GM19328 (cell line): ENCODE measurements at regions not wholly inside any gene's neighbourhood (a gene's known extent, or its start where the extent isn't known, plus 50 kb on each side); places are given as distances from the start of the nearest gene placed in this dataset.

Source experiments
- ATAC-seq: cut with Tn5 transposase; IDR thresholded peaks from one replicate; pipeline ENCODE4 v1.9.1; 2021; ENCODE audit warnings: mild to moderate bottlenecking, moderate library complexity; ENCODE audit not compliant: unreplicated experiment

DNA sequence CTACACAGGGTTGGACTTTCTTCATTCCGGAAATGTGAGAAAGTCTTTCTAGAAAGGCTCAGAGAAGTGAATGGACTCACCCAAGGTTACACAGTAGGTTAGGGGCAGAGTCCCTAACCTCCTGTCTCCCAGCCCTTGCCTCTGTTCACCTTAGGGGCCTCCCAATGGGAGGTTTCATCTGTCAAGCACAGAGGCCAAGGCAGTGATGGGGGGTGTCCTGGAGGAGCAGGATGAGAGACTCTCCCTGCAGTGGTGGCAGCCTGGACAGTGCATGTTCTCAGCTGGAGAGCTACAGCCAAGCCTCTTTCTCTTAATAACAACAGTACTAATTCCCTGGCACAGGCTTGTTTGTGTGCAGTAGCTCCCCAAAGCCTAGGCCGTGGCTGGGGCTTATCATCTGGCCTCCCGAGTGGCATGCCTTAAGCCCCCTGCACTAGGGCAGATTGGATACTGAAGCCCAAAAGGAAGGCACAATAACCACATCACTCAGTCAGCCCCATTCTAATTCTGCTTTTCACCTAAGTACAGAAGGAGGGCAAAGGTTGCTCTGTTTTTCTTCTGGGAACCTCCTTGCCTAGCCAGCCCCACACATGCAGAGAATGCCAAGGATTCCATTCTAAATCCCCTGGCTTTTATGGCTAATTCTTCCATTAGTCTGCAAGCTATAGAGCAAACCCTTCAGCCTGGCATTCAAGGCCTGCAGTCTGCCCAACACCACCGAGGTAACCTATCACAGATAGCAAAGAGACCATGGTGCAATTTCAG lies 50.2 kb upstream of the XPA start:
- ATAC-seq, result no peak

DNA sequence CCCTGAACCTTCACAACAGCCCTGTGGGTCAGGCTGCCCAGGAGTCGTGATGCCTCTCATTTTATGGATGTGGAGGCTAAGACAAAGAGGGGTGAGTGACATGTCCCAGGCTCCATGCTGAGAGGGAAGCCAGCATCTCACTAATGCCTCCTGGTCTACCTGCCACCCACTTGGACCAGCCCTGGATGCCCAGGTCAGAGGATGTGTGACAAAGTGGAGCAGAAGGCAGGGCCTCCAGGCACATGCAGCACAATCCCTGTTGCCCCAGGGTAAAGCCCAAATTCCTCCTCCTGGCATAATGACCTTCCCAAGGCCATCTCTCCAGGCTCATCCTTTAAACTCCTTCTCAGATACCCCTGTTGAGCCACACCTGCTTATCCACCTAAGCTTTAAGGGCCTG lies 51.4 kb upstream of the XPA start:
- no peak for ATAC-seq

DNA sequence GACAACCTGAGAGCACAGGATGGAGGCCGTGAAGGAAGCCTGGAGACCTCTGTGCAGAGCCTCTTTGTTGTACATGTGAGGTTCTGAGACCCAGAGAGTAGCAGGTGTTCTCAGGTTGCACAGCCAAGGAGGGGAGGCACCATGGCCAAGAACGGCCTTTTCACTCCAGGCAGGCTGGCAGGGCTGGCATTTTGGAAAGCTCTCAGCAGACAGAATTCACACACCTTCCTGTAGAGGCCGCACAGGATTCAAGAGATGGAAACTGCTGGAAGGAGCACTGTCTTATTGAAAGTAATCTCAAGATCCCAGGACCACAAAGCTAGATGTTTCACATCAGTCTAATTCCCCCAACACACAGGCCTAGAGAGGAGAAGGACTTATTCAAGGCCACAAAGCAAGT lies 52.8 kb upstream of the XPA start:
- ATAC-seq, result no peak

GRCh38 chr9:97751531-97751930 lies 54.4 kb upstream of the XPA start:
- no peak for ATAC-seq

- ATAC-seq, result no peak
Measured at GRCh38 chr9:97752274-97752673, 55.1 kb upstream of the XPA start.

DNA sequence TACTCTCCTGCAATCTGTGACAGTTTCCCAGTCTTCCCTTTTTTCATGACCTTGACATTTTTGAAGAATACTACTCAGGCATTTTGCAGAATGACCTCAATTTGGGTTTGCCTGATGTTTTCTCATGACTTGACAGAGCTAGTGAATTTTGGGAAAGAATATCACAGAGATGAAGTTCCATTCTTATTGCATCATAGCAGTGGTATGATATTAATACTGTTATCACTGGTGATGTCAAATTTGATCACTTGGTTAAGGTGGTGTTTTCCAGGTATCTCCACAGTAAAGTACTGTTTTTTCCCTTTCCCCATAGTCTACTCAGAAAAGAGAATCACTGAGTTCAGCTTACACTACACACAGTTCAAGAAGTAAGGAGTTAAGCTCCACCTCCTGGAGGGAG lies 56.2 kb upstream of the XPA start:
- ATAC-seq, result no peak

DNA sequence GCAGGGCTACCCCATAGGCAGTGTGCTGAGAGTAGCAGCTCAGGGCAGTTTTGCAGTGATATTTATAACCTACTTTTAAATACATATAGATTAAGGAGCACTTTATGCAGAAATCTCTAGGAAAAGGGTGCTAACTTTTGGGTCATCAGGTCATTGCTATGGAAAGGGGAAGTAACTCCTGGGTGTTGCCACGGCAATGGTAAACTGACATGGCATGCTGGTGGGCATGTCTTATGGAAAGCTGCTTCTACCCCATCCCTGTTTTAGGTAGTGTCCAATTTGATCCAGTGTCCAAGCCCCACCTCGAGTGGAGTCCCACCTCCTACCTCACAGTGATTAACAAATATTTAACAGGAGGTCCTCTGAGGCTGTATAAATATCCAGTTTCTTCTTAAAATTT lies 56.8 kb upstream of the XPA start:
- ATAC-seq, result no peak

- no peak for ATAC-seq
Measured at GRCh38 chr9:97755618-97756267, 58.6 kb upstream of the XPA start.

DNA sequence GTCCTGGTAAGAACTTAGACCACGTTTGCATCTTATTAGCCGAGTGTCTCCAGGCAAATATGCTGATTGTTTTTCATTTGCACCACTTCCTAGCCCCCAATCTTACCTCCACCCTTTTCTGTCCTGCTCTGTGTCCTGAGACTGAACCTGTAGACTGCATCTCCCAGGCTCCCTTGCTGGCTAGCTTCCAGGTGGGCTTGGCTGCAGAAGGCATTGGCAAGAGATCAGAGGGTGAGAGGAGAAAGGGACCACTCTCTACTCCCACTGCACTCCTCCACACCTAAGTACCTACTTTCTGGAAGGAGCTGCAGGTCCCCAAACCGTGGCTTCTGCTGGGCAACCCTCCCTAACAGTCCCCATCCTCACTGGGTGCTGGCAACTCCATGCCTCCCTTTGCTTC lies 59.9 kb upstream of the XPA start:
- ATAC-seq, result no peak

GRCh38 chr9:97758334-97758916 lies 61.3 kb upstream of the XPA start:
- no peak for ATAC-seq

DNA sequence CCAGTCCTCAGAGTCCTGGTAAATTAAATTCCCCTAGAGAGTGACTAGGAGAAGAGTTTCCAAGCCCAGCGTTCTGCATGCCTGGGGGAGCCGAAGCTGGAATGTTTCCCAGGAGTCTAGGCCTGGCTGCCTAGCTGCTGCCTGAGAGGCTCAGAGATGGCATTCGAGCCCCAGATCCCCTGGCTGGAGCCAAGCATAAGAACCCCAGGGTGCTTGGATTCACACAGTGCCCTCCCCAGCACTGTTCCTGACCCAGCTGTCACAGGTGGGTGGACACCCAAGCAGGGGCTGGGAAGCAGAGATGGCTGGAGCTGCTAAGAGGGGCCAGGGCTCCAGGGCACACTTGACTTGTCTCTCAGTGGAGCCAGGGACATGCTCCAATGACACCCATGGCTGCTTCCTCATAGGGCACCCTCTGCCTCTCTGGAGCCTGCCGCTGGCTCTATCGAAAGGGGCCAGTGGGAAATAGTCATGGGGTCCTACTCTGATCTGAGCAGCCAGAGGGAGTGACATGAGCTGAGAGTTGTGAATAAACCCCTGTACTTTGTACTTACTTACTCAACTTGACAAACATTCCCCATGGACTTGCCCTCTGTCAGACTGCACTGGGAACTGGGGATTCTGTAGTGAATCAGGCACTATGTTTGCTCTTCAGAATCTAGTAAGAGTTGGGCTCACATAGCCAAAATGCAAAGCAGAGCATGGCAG lies 62.6 kb upstream of the XPA start:
- ATAC-seq, result no peak

- ATAC-seq, result no peak
Measured at GRCh38 chr9:97761056-97761598, 64.0 kb upstream of the XPA start.

DNA sequence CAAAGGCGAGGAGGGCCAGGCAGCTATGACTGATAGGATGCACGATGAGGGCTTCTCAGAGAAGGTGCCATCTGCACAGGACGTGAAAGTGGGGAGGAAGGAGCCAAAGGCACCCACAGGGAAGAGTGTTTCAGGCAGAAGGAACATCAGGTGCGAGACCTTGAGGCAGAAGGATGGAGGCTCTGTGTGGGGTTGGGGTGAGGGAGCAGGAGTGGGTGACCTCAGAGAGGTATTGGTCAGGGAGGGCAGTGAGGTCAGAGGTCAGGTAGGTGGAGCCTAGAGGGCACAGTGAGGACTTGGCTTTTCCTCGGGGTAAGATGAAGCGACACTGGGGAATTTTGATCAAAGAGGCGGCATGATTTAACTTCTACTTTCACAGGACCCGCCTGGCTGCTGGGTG lies 64.7 kb upstream of the XPA start:
- ATAC-seq, result no peak

DNA sequence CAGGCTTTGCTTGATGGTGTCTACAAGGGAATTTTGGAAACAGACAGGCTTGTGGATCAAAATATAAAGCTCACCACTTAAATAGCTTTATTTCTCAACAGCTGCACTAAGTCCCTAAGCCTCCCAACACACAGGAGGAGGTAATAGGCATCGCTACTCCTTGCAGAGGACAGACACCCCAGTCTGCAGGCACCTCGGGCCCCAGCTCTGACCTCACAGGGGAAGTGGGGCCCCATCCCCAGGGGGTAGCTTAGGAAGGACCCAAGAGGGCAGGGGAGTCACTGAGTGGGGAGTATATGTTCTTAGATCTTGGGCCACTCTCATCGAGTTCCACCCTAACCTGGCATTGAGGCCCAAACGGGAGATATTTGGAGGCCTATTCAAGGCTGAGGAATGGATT lies 66.7 kb upstream of the XPA start:
- no peak for ATAC-seq

GRCh38 chr9:97766092-97766491 lies 69.0 kb upstream of the XPA start:
- ATAC-seq, result no peak

DNA sequence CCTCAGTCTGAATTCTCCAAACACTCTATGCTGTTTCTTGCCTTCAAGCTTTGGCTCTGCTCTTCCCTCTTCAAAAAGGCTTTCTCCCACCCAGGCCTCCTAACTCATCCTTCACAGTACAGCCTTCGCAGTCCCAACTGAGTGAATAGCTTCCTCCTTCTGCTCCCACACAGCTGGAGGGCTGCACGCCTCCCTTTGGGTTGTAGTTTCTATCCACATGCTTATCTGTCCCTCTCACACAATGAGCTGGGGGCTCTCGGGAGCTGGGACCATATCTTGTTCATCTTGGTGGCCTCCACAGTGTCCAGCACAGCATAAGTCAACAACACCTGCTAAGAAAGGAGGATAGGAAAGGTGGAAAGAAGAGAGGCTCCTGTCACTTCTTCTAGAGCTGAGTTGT lies 69.5 kb upstream of the XPA start:
- ATAC-seq, result no peak

DNA sequence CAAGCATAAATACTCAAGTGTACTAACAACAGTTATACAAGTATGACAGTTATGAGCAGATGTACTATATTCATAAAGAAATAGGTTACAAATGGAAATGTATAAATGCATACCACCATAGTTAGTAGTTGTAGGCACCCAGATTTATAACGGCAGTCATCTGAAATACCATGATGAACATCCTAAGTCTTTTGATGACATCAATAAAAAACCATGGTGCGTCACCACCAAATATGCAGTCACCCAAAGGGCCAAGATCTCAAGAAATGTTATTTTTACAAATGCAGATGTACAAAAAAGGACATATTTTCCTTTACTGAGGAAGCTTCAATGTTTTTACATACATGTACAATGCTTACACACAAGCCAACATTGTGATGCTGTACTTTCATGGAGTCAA lies 70.8 kb upstream of the XPA start:
- ATAC-seq, result no peak

DNA sequence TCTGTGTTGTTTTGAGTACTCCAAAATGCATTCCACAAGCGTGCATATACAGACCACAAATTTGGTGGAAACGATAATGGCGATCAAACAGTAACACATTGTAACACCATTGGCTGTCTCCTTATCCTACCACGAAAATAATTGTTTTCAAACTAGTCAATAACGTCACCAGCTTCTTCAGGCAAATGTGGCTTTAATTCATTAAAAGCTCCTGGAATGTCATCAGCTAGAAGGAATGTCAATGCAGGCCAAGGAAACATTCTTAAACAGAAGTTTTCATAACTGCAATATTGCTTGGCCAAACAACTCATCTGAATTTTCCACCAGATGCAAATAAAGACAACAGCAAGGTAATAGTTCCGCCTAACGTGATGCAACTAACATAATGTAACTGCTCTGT lies 71.6 kb upstream of the XPA start:
- ATAC-seq, result no peak

GRCh38 chr9:97769208-97769607 lies 72.1 kb upstream of the XPA start:
- no peak for ATAC-seq

- ATAC-seq, result no peak
Measured at GRCh38 chr9:97770808-97771372, 73.8 kb upstream of the XPA start.

- no peak for ATAC-seq
Measured at GRCh38 chr9:97771641-97772040, 74.5 kb upstream of the XPA start.
